NCI-H69 (cell line): ENCODE measurements at regions not wholly inside any gene's neighbourhood (a gene's known extent, or its start where the extent isn't known, plus 50 kb on each side); places are given as distances from the start of the nearest gene placed in this dataset.

Experiments
- DNase-seq: peaks from one replicate; lab custom pipeline; 2025; lab: John Stamatoyannopoulos, UW

GRCh38 chr4:106425576-106425975 is 57.0 kb upstream of the GIMD1 start:
- DNase-seq = no peak

GRCh38 chr4:106424426-106424825 is 55.8 kb upstream of the GIMD1 start:
- no peak for DNase-seq

GRCh38 chr4:106423791-106424190 is 55.2 kb upstream of the GIMD1 start:
- DNase-seq = no peak

GRCh38 chr4:106422766-106423165 is 54.2 kb upstream of the GIMD1 start:
- DNase-seq = no peak

- no peak for DNase-seq
Observed at GRCh38 chr4:106421441-106422296, 53.1 kb upstream of the GIMD1 start.

GRCh38 chr4:106418444-106418843 is 49.9 kb upstream of the GIMD1 start:
- no peak for DNase-seq
